IMR-90 (cell line): ENCODE measurements at regions not wholly inside any gene's neighbourhood (a gene's known extent, or its start where the extent isn't known, plus 50 kb on each side); places are given as distances from the start of the nearest gene placed in this dataset.
A peak's percentile ranks its signal among the peaks of the same experiment; 100 is the strongest.

Experiments
- ATAC-seq: fragments of 200-7000 bp; cut with Tn5 transposase; 2 replicates; pipeline ENCODE4 v1.9.1; 2020; ENCODE audit warnings: low read depth, mild to moderate bottlenecking, moderate library complexity
- BruUV-seq: library from RNA; stranded (reverse); fragments of 400-500 nt; replicated peaks from 2 replicates; lab custom pipeline; 2021; lab: Mats Ljungman, UMichigan
- CTCF ChIA-PET: fragments of 300-600 bp; formaldehyde crosslinking; extraction: SDS; loops from one replicate; lab custom pipeline; 2021; ENCODE audit warnings: antibody characterized with exemption; lab: Yijun Ruan, JAX
- POLR2A ChIA-PET: fragments of 300-600 bp; sonication (Branson Sonifier 250); formaldehyde crosslinking; loops from one replicate; lab custom pipeline; 2022; ENCODE audit warnings: antibody characterized with exemption; ENCODE audit not compliant: unreplicated experiment; lab: Charles Lee
- DNase-seq: peaks from one replicate; pipeline ENCODE4 v3.0.0; 2013
- H2AFZ ChIP-seq: replicated peaks from 2 replicates; pipeline ENCODE3; 2013; ENCODE audit warnings: low read length, mild to moderate bottlenecking; ENCODE audit not compliant: poor library complexity
- H2AK5ac ChIP-seq: 2 replicates; pipeline ENCODE4 v1.6.1; 2013; ENCODE audit warnings: low read depth, low read length, inconsistent platforms
- H2AK9ac ChIP-seq: replicated peaks from 2 replicates; pipeline ENCODE3; 2013; ENCODE audit warnings: mild to moderate bottlenecking, low read depth, low read length, moderate library complexity; ENCODE audit not compliant: poor library complexity
- H2BK120ac ChIP-seq: 2 replicates; pipeline ENCODE4 v1.6.1; 2013; ENCODE audit warnings: low read depth, low read length, inconsistent platforms
- H2BK15ac ChIP-seq: 3 replicates; pipeline ENCODE4 v1.6.1; 2013; ENCODE audit warnings: low read depth, low read length, inconsistent platforms
- H2BK20ac ChIP-seq: 2 replicates; pipeline ENCODE4 v1.6.1; 2013; ENCODE audit warnings: low read depth, mild to moderate bottlenecking, inconsistent platforms, low read length, moderate library complexity
- H2BK5ac ChIP-seq: 2 replicates; pipeline ENCODE4 v1.6.1; 2013; ENCODE audit warnings: mild to moderate bottlenecking, low read depth, low read length, inconsistent platforms; ENCODE audit not compliant: poor library complexity, severe bottlenecking
- H3K14ac ChIP-seq: replicated peaks from 2 replicates; pipeline ENCODE4 v1.6.1; 2013; ENCODE audit warnings: low read depth, low read length, inconsistent platforms
- H3K18ac ChIP-seq: 2 replicates; pipeline ENCODE4 v1.6.1; 2013; ENCODE audit warnings: low read depth, low read length, control low read depth
- H3K23ac ChIP-seq: 2 replicates; pipeline ENCODE4 v1.6.1; 2013; ENCODE audit warnings: low read depth, low read length, inconsistent platforms
- H3K27ac ChIP-seq: 2 replicates; pipeline ENCODE4 v1.5.1; 2013; ENCODE audit warnings: mild to moderate bottlenecking, control low read depth, low read length; ENCODE audit not compliant: insufficient read depth
- H3K27me3 ChIP-seq: 2 replicates; pipeline ENCODE4 v1.6.1; 2013; ENCODE audit warnings: low read length; ENCODE audit not compliant: control insufficient read depth, insufficient read depth
- H3K36me3 ChIP-seq: 2 replicates; pipeline ENCODE4 v1.6.1; 2013; ENCODE audit warnings: low read length, mixed read lengths; ENCODE audit not compliant: control insufficient read depth, insufficient read depth
- H3K4ac ChIP-seq: 2 replicates; pipeline ENCODE4 v1.6.1; 2013; ENCODE audit warnings: low read depth, low read length, inconsistent platforms
- H3K4me1 ChIP-seq: 2 replicates; pipeline ENCODE4 v1.6.1; 2013; ENCODE audit warnings: low read length, mixed read lengths; ENCODE audit not compliant: control insufficient read depth, insufficient read depth
- H3K4me2 ChIP-seq: 2 replicates; pipeline ENCODE4 v1.6.1; 2013; ENCODE audit warnings: low read depth, mild to moderate bottlenecking, control low read depth, low read length, moderate library complexity
- H3K4me3 ChIP-seq: 2 replicates; pipeline ENCODE4 v1.5.1; 2013; ENCODE audit warnings: low read depth, mild to moderate bottlenecking, control low read depth, low read length, moderate library complexity; ENCODE audit not compliant: insufficient read depth
- H3K56ac ChIP-seq: 2 replicates; pipeline ENCODE4 v1.6.1; 2013; ENCODE audit warnings: low read length, inconsistent platforms; ENCODE audit not compliant: insufficient read depth; ENCODE audit errors: extremely low read depth
- H3K79me1 ChIP-seq, 2 experiments: 2 replicates each; pipeline ENCODE4 v1.6.1; 2013; ENCODE audit warnings: low read length in 2 of 2, inconsistent platforms in 1 of 2, low read depth in 1 of 2
- H3K9ac ChIP-seq: 2 replicates; pipeline ENCODE4 v1.6.1; 2013; ENCODE audit warnings: low read depth, low read length, control low read depth
- H3K9me1 ChIP-seq: 2 replicates; pipeline ENCODE4 v1.6.1; 2013; ENCODE audit warnings: low read length, inconsistent platforms; ENCODE audit not compliant: insufficient read depth
- H3K9me3 ChIP-seq: 2 replicates; pipeline ENCODE4 v1.6.1; 2013; ENCODE audit warnings: low read length; ENCODE audit not compliant: control insufficient read depth, insufficient read depth
- H4K20me1 ChIP-seq: 2 replicates; pipeline ENCODE4 v1.6.1; 2013; ENCODE audit warnings: low read length, inconsistent platforms; ENCODE audit not compliant: insufficient read depth
- H4K5ac ChIP-seq: 2 replicates; pipeline ENCODE4 v1.6.1; 2013; ENCODE audit warnings: mild to moderate bottlenecking, low read depth, low read length, control low read depth
- H4K8ac ChIP-seq, 2 experiments: 2 replicates each; pipeline ENCODE4 v1.6.1; 2013; ENCODE audit warnings: low read depth in 2 of 2, low read length in 2 of 2, control low read depth in 1 of 2, inconsistent platforms in 1 of 2
- H4K91ac ChIP-seq: 2 replicates; pipeline ENCODE4 v1.6.1; 2013; ENCODE audit warnings: low read depth, low read length, inconsistent platforms; ENCODE audit not compliant: insufficient read depth
- CEBPB ChIP-seq: IDR thresholded peaks from 2 replicates; pipeline ENCODE4 v1.6.1; 2012; ENCODE audit warnings: low read depth, low read length, improper control_type of control experiment
- CTCF ChIP-seq: conservative IDR thresholded peaks from 2 replicates; pipeline ENCODE4 v1.5.1; 2012; ENCODE audit warnings: mild to moderate bottlenecking, low read depth, low read length, improper control_type of control experiment
- ELK1 ChIP-seq: fragments of 150-350 bp; IDR thresholded peaks from 2 replicates; pipeline ENCODE4 v1.6.1; 2016; ENCODE audit warnings: low read depth, mild to moderate bottlenecking, low read length, moderate library complexity, borderline replicate concordance
- MAFK ChIP-seq: IDR thresholded peaks from 2 replicates; pipeline ENCODE4 v1.6.1; 2012; ENCODE audit warnings: low read depth, low read length, improper control_type of control experiment
- MAZ ChIP-seq: IDR thresholded peaks from 2 replicates; pipeline ENCODE4 v1.6.1; 2012; ENCODE audit warnings: low read depth, mild to moderate bottlenecking, low read length, improper control_type of control experiment, moderate library complexity, borderline replicate concordance
- RCOR1 ChIP-seq: IDR thresholded peaks from 2 replicates; pipeline ENCODE4 v1.6.1; 2012; ENCODE audit warnings: mild to moderate bottlenecking, low read length, improper control_type of control experiment; ENCODE audit not compliant: insufficient replicate concordance
- WGBS, 2 experiments: methylation state at CpG; one replicate each; pipeline versions ENCODE4 v1.1.5 to v1.1.7; 2013; ENCODE audit warnings: missing lambda C conversion rate in 2 of 2; ENCODE audit not compliant: insufficient read length in 1 of 2; ENCODE audit errors: extremely low coverage in 2 of 2; 5-methylcytosine and 5-hydroxymethylcytosine counted together
- dilution Hi-C: fragments of 300-500 bp; cut with HindIII; formaldehyde crosslinking; loops from one replicate; pipeline ENCODE4 v1.14.3; 2018; ENCODE audit warnings: low sequenced_read_pairs; ENCODE audit not compliant: unreplicated experiment
- in situ Hi-C: fragments of 300-500 bp; cut with MboI; formaldehyde crosslinking; loops from 3 replicates; pipeline ENCODE4 v1.14.3; 2019; ENCODE audit warnings: low sequenced_read_pairs, inconsistent platforms, mixed read lengths
- intact Hi-C: fragments of 100-400 bp; cut with micrococcal nuclease; formaldehyde crosslinking; loops from 2 replicates; pipeline ENCODE4 v1.10.0; 2022

- Histone ChIP-seq H2AFZ (peak overlapping the region; percentile 64), H2BK5ac (no peak overlapping the region), H3K79me1 (no peaks in the 10 kb centered on the region), H3K36me3 (no peaks in the 10 kb centered on the region), H2BK20ac (no peak overlapping the region), H4K20me1 (no peaks in the 10 kb centered on the region), H3K9me3 (peaks cover 7% of the 10 kb centered on the region; the same call in 1 of the 2 replicates), H4K5ac (no peak overlapping the region), H3K18ac (no peak overlapping the region), H4K91ac (no peak overlapping the region), H3K27me3 (peaks cover 5% of the 10 kb centered on the region), H4K8ac (no peak overlapping the region; a peak in 1 of 4 replicates), H2AK9ac (no peak overlapping the region), H3K14ac (no peak overlapping the region), H2BK120ac (no peak overlapping the region; the same call in 1 of the 2 replicates), H3K9ac (no peak overlapping the region), H3K4me2 (no peak overlapping the region), H3K27ac (no peak overlapping the region), H2BK15ac (no peak overlapping the region; the same call in 2 of the 3 replicates), H3K4me3 (no peak overlapping the region), H3K4me1 (peaks cover 4% of the 10 kb centered on the region; the same call in 1 of the 2 replicates), H3K56ac (no peak overlapping the region), H3K9me1 (no peaks in the 10 kb centered on the region), H3K23ac (no peak overlapping the region), H2AK5ac (no peak overlapping the region; the same call in 1 of the 2 replicates), H3K4ac (no peak overlapping the region)
- dilution Hi-C loops (no loop called here), in situ Hi-C loops (no loop called here), intact Hi-C loops (no loop called here)
- TF ChIP-seq RCOR1 (no peak), MAZ (no peak), CTCF (no peak), CEBPB (no peak), MAFK (no peak), ELK1 (no peak)
- ATAC-seq (peak; percentile 54), DNase-seq (peak; percentile 74)
- ChIA-PET CTCF (no interaction called here), POLR2A (no interaction called here)
- no TSS peak for BruUV-seq
- WGBS, 2 experiments: 88% methylated on average over 4 of the region's 11 CpGs; no CpG with 5 or more reads in 1 of the 2 experiments
Observed at GRCh38 chr6:14270925-14271788, 153.6 kb downstream of the CD83 start.
